ENCODE measurements at regions not wholly inside any gene's neighbourhood (a gene's known extent, or its start where the extent isn't known, plus 50 kb on each side); places are given as distances from the start of the nearest gene placed in this dataset.

DNA sequence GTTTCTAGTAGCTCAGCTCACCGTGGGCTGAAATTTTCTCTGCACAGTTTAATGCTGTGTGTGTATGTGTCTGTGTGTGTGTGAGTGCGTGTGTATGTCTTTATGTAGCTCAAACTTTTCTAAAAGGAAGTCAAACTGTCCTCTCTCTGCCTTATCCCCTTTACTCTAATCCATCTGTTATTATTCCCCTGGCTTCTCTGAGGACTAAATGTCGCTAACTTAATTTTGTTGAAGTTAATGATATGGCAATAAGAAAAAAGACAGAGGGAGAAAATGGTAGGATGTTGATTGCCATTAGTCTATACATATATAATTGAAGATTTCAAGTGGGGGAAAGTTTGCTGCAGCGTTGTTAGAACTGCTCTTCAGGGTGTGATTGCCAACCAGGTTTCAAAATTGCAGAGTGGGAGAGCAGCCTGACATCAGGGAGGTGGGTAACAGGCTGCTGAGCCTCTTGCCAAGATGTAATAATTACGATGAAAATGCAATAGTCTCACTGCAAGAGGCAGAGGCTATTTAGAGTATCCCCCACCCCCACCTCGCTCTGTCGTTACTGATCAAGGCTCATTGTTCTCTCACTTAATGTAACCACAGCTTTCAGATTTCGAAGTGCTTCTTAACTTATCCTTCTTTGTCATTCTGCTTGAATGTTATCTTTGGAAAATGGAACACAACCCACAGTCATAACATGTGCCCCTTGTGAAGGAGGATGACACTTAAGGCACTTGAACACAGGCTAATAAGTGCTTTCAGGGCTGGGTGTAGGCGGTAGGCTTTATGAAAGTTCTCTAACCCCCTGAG, 559.0 kb upstream of the PLXNA2 start:
- TF ChIP-seq, protein P1, sequence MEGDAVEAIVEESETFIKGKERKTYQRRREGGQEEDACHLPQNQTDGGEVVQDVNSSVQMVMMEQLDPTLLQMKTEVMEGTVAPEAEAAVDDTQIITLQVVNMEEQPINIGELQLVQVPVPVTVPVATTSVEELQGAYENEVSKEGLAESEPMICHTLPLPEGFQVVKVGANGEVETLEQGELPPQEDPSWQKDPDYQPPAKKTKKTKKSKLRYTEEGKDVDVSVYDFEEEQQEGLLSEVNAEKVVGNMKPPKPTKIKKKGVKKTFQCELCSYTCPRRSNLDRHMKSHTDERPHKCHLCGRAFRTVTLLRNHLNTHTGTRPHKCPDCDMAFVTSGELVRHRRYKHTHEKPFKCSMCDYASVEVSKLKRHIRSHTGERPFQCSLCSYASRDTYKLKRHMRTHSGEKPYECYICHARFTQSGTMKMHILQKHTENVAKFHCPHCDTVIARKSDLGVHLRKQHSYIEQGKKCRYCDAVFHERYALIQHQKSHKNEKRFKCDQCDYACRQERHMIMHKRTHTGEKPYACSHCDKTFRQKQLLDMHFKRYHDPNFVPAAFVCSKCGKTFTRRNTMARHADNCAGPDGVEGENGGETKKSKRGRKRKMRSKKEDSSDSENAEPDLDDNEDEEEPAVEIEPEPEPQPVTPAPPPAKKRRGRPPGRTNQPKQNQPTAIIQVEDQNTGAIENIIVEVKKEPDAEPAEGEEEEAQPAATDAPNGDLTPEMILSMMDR (conservative IDR thresholded peaks at IDR 0.05 in 1 of 2, IDR thresholded peaks at IDR 0.05 in 1 of 2; ENCODE audit: extremely low read depth in 1 of 2, insufficient read depth in 1 of 2, low read depth in 1 of 2, low read length in 2 of 2), result no peak
- TF ChIP-seq EZH2 (IDR thresholded peaks at IDR 0.05; ENCODE audit: borderline replicate concordance, low read length), result no peak
